HCT116 (cell line): ENCODE measurements at regions not wholly inside any gene's neighbourhood (a gene's known extent, or its start where the extent isn't known, plus 50 kb on each side); places are given as distances from the start of the nearest gene placed in this dataset.

Experiments used
- ATAC-seq: fragments of 200-7000 bp; cut with Tn5 transposase; 2 replicates; pipeline ENCODE4 v1.9.1; 2020; ENCODE audit warnings: mild to moderate bottlenecking, moderate library complexity
- BruUV-seq: library from RNA; stranded (reverse); fragments of 400-500 nt; replicated peaks from 2 replicates; lab custom pipeline; 2021; lab: Mats Ljungman, UMichigan
- CTCF ChIA-PET: fragments of 300-600 bp; sonication (Branson Sonifier 250); formaldehyde crosslinking; loops from one replicate; lab custom pipeline; 2021; ENCODE audit warnings: antibody characterized with exemption; lab: Charles Lee
- POLR2A ChIA-PET: fragments of 300-600, 350-600 bp; sonication (Branson Sonifier 250); formaldehyde crosslinking; loops from one replicate; lab custom pipeline; 2021; ENCODE audit warnings: antibody characterized with exemption; lab: Charles Lee
- RAD21 ChIA-PET, 2 experiments: fragments of 300-600 bp; sonication (Branson Sonifier 250); formaldehyde crosslinking; loops; one replicate each; lab custom pipeline; 2023; ENCODE audit warnings: low total read pairs in 2 of 2; ENCODE audit not compliant: uncharacterized antibody in 2 of 2, unreplicated experiment in 2 of 2, low non-redundant PET in 1 of 2; lab: Charles Lee
- DNase-seq: peaks from one replicate; pipeline ENCODE4 v3.0.0-alpha.2; 2010; ENCODE audit warnings: low read depth, low spot score
- H2AFZ ChIP-seq: fragments of 200-600 bp; shearing (Covaris generic), sonication (generic); 2 replicates; pipeline ENCODE4 v1.6.1; 2017; ENCODE audit warnings: low read depth, mixed run types, mixed read lengths, antibody characterized with exemption, low read length; ENCODE audit not compliant: poor library complexity, severe bottlenecking
- H3K27ac ChIP-seq: 2 replicates; pipeline ENCODE4 v1.5.1; 2012; ENCODE audit warnings: low read depth, low read length
- H3K27me3 ChIP-seq: fragments of 200-600 bp; sonication (generic); 2 replicates; pipeline ENCODE4 v1.6.1; 2016; ENCODE audit warnings: mixed run types, low read length, mixed read lengths; ENCODE audit not compliant: insufficient read depth
- H3K36me3 ChIP-seq, 2 experiments: fragments of 200-500 bp in 1 of 2; fragments of 200-600 bp in 1 of 2; sonication (Bioruptor generic) in 1 of 2; sonication (generic) in 1 of 2; 2 replicates each; pipeline versions ENCODE4 v1.5.1 to v1.6.1; 2014 to 2016; ENCODE audit warnings: low read length in 2 of 2, inconsistent platforms in 1 of 2, mixed read lengths in 1 of 2, mixed run types in 1 of 2; ENCODE audit not compliant: insufficient read depth in 2 of 2, control insufficient read depth in 1 of 2
- H3K4me1 ChIP-seq, 2 experiments: fragments of 200-600 bp in 1 of 2; sonication (generic) in 1 of 2; 2 replicates each; pipeline versions ENCODE4 v1.5.1 to v1.6.1; 2012 to 2017; ENCODE audit warnings: low read length in 2 of 2, inconsistent platforms in 1 of 2, mild to moderate bottlenecking in 1 of 2, mixed read lengths in 1 of 2, mixed run types in 1 of 2, moderate library complexity in 1 of 2; ENCODE audit not compliant: insufficient read depth in 2 of 2, control insufficient read depth in 1 of 2
- H3K4me2 ChIP-seq: fragments of 200-600 bp; sonication (generic); 2 replicates; pipeline ENCODE4 v1.6.1; 2017; ENCODE audit warnings: mixed run types, low read length, mixed read lengths
- H3K4me3 ChIP-seq, 2 experiments: fragments of 200-600 bp in 1 of 2; sonication (generic) in 1 of 2; replicated peaks in 1 of 2; 2 replicates each; pipeline ENCODE4 v1.5.1; 2011 to 2016; ENCODE audit warnings: low read length in 2 of 2, control low read depth in 1 of 2, low read depth in 1 of 2, mild to moderate bottlenecking in 1 of 2, mixed read lengths in 1 of 2, mixed run types in 1 of 2
- H3K79me2 ChIP-seq: fragments of 200-600 bp; sonication (generic); 2 replicates; pipeline ENCODE4 v1.6.1; 2017; ENCODE audit warnings: mild to moderate bottlenecking, mixed run types, low read length, moderate library complexity, mixed read lengths; ENCODE audit not compliant: insufficient read depth
- H3K9ac ChIP-seq: fragments of 200-600 bp; sonication (generic); 2 replicates; pipeline ENCODE4 v1.6.1; 2016; ENCODE audit warnings: low read length, mixed read lengths
- H3K9me2 ChIP-seq: fragments of 200-600 bp; sonication (generic), shearing (Covaris generic); 2 replicates; pipeline ENCODE4 v1.6.1; 2017; ENCODE audit warnings: mixed run types, mild to moderate bottlenecking, moderate library complexity; ENCODE audit not compliant: insufficient read depth
- H3K9me3 ChIP-seq, 2 experiments: fragments of 200-500 bp in 1 of 2; fragments of 200-600 bp in 1 of 2; sonication (Bioruptor generic) in 1 of 2; sonication (generic) in 1 of 2; 2 replicates each; pipeline ENCODE4 v1.6.1; 2014 to 2017; ENCODE audit warnings: low read length in 2 of 2, mixed read lengths in 2 of 2, inconsistent platforms in 1 of 2, low read depth in 1 of 2, mild to moderate bottlenecking in 1 of 2, mixed run types in 1 of 2, moderate library complexity in 1 of 2; ENCODE audit not compliant: control insufficient read depth in 1 of 2, insufficient read depth in 1 of 2
- H4K20me1 ChIP-seq: fragments of 200-600 bp; sonication (generic), shearing (Covaris generic); 2 replicates; pipeline ENCODE4 v1.6.1; 2017; ENCODE audit warnings: mixed run types, mild to moderate bottlenecking, moderate library complexity; ENCODE audit not compliant: insufficient read depth
- CBX3 ChIP-seq: IDR thresholded peaks from 2 replicates; pipeline ENCODE4 v1.6.1; 2012; ENCODE audit warnings: low read depth
- CTCF ChIP-seq, 3 experiments: fragments of 200-600 bp in 1 of 3; sonication (generic) in 1 of 3; IDR thresholded peaks in 2 of 3; conservative IDR thresholded peaks in 1 of 3; 2 replicates each; pipeline ENCODE4 v1.5.1; 2012 to 2017; ENCODE audit warnings: low read depth in 2 of 3, low read length in 2 of 3, antibody characterized with exemption in 1 of 3, borderline replicate concordance in 1 of 3, control low read depth in 1 of 3, mild to moderate bottlenecking in 1 of 3, mixed read lengths in 1 of 3, mixed run types in 1 of 3, moderate library complexity in 1 of 3; ENCODE audit not compliant: insufficient read depth in 1 of 3
- ELF1 ChIP-seq: IDR thresholded peaks from 2 replicates; pipeline ENCODE4 v1.6.1; 2012; ENCODE audit warnings: low read depth, borderline replicate concordance
- EZH2phosphoT487 ChIP-seq: fragments of 200-600 bp; IDR thresholded peaks from 2 replicates; pipeline ENCODE4 v1.6.1; 2018; ENCODE audit warnings: antibody characterized with exemption, borderline replicate concordance
- FOSL1 ChIP-seq: IDR thresholded peaks from 2 replicates; pipeline ENCODE4 v1.6.1; 2012; ENCODE audit warnings: low read depth
- JUND ChIP-seq: IDR thresholded peaks from 2 replicates; pipeline ENCODE4 v1.6.1; 2012
- MAX ChIP-seq: IDR thresholded peaks from 2 replicates; pipeline ENCODE4 v1.6.1; 2012
- POLR2A ChIP-seq: IDR thresholded peaks from 2 replicates; pipeline ENCODE4 v1.7.0; 2011; ENCODE audit warnings: borderline replicate concordance; ENCODE audit not compliant: insufficient read depth, insufficient read length; ENCODE audit errors: extremely low read depth
- RAD21 ChIP-seq: IDR thresholded peaks from 2 replicates; pipeline ENCODE4 v1.6.1; 2012; ENCODE audit warnings: low read depth, mild to moderate bottlenecking
- ZBTB33 ChIP-seq: IDR thresholded peaks from 2 replicates; pipeline ENCODE4 v1.6.1; 2011; ENCODE audit warnings: mild to moderate bottlenecking, low read length, moderate library complexity; ENCODE audit not compliant: insufficient replicate concordance; ENCODE audit errors: extremely low read depth
- ZNF274 ChIP-seq: fragments of 200-500 bp; sonication (Bioruptor generic); IDR thresholded peaks from 2 replicates; pipeline ENCODE4 v1.6.1; 2014; ENCODE audit warnings: mild to moderate bottlenecking, low read depth, low read length, inconsistent platforms
- intact Hi-C: fragments of 100-400 bp; cut with micrococcal nuclease; formaldehyde crosslinking; loops from 2 replicates; pipeline ENCODE4 v1.10.0; 2022

GRCh38 chr1:36738245-36738644 is 255.5 kb upstream of the CSF3R start:
- BruUV-seq = no TSS peak
- POLR2A ChIA-PET = no interaction called here
- Histone ChIP-seq H3K4me2 (no peak overlapping the region), H2AFZ (no peak overlapping the region), H3K27me3 (peaks cover 51% of the 10 kb centered on the region), H3K9ac (no peak overlapping the region), H3K36me3 (no peaks in the 10 kb centered on the region), H3K27ac (no peak overlapping the region), H3K9me2 (no peaks in the 10 kb centered on the region), H4K20me1 (no peaks in the 10 kb centered on the region), H3K9me3 (no peaks in the 10 kb centered on the region), H3K79me2 (no peaks in the 10 kb centered on the region), H3K4me1 (no peaks in the 10 kb centered on the region), H3K4me3 (no peak overlapping the region)
- CTCF ChIA-PET = no interaction called here
- ATAC-seq (no peak), DNase-seq (no peak)
- intact Hi-C loops = no loop called here
- TF ChIP-seq RAD21 (no peak), CTCF (IDR thresholded peaks at IDR 0.05 in 2 of 3, conservative IDR thresholded peaks at IDR 0.05 in 1 of 3; ENCODE audit: borderline replicate concordance in 1 of 3, insufficient read depth in 1 of 3, low read depth in 2 of 3, low read length in 2 of 3) (no peak), MAX (no peak), POLR2A (no peak), CBX3 (no peak), ELF1 (no peak), JUND (no peak), ZBTB33 (no peak), EZH2phosphoT487 (no peak), FOSL1 (no peak), ZNF274 (no peak)
- RAD21 ChIA-PET = no interaction called here
